ENCODE measurements at regions not wholly inside any gene's neighbourhood (a gene's known extent, or its start where the extent isn't known, plus 50 kb on each side); places are given as distances from the start of the nearest gene placed in this dataset.

GRCh38 chr3:107897471-107898061 lies 193.3 kb downstream of the CD47 start:
- Histone ChIP-seq H3K36me3 (ENCODE audit: insufficient read depth, low read length) (no peaks in the 10 kb centered on the region), H2AFZ (ENCODE audit: low read depth, low read length) (peak overlapping the region; percentile 58), H3K27me3 (ENCODE audit: insufficient read depth, low read length) (no peaks in the 10 kb centered on the region), H3K9me3 (ENCODE audit: low read length) (no peaks in the 10 kb centered on the region), H3K4me3 (ENCODE audit: low read length) (no peak overlapping the region), H3K4me1 (ENCODE audit: insufficient read depth, low read length) (peaks cover 12% of the 10 kb centered on the region)

DNA sequence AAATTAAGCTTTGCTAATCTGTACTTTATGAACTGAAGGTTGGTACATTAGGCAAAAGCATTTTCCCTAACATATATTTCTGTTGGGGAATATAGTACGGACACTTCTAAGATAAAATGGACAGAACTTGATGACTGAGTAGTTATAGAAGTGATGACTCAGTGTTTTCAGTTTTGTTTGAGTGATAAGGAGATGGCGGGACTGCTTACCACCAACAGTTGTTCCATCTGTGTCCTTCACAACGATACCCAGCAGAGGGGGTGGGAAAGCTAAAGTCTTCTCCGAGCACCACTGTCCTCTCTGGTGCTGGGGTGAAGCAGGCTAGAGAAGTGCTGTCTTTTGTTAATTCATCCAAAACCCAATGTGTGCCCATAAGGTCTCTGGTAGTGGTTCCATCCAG lies 195.8 kb downstream of the CD47 start:
- no peaks in the 10 kb centered on the region for H3K36me3 ChIP-seq (ENCODE audit: insufficient read depth, low read length)
- H3K27me3 ChIP-seq (ENCODE audit: insufficient read depth, low read length): no peaks in the 10 kb centered on the region

GRCh38 chr3:107892955-107893624 lies 197.7 kb downstream of the CD47 start:
- Histone ChIP-seq H3K4me3 (ENCODE audit: low read length) (no peak overlapping the region), H3K4me1 (ENCODE audit: insufficient read depth, low read length) (peaks cover 11% of the 10 kb centered on the region), H3K36me3 (ENCODE audit: insufficient read depth, low read length) (no peaks in the 10 kb centered on the region), H3K9me3 (ENCODE audit: low read length) (no peaks in the 10 kb centered on the region), H3K27me3 (ENCODE audit: insufficient read depth, low read length) (no peaks in the 10 kb centered on the region), H2AFZ (ENCODE audit: low read depth, low read length) (no peak overlapping the region)

More for the DNA sequence above, 195.8 kb downstream of the CD47 start:
- no peak overlapping the region for H3K4me3 ChIP-seq (ENCODE audit: low read length)
- no peak overlapping the region for H2AFZ ChIP-seq (ENCODE audit: low read depth, low read length)
- peaks cover 12% of the 10 kb centered on the region for H3K4me1 ChIP-seq (ENCODE audit: insufficient read depth, low read length)
- no peaks in the 10 kb centered on the region for H3K9me3 ChIP-seq (ENCODE audit: low read length)

- Histone ChIP-seq H3K4me1 (ENCODE audit: insufficient read depth, low read length) (no peaks in the 10 kb centered on the region), H3K4me3 (ENCODE audit: low read length) (no peak overlapping the region), H2AFZ (ENCODE audit: low read depth, low read length) (no peak overlapping the region), H3K27me3 (ENCODE audit: insufficient read depth, low read length) (no peaks in the 10 kb centered on the region), H3K36me3 (ENCODE audit: insufficient read depth, low read length) (no peaks in the 10 kb centered on the region), H3K9me3 (ENCODE audit: low read length) (no peaks in the 10 kb centered on the region)
Observed at GRCh38 chr3:107884719-107885460, 205.9 kb downstream of the CD47 start.

DNA sequence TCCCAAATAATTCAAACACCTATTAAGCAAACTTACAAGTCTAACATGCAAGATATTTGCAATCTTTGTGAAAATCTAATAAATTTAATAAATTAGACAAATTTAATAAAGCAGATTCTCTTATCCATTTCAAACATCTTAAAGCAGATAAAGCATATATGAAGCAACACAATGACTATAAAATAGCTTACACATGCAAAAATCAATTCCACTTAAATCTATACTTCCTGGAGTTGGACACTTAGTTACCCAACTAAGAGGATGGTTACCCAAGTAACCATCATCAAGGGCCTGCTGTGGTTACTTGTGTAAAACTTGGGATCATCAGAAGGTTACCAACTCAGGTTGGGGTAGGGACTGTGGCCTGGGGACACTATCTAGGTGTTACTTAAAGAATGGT lies 206.8 kb downstream of the CD47 start:
- Histone ChIP-seq H2AFZ (ENCODE audit: low read depth, low read length) (no peak overlapping the region), H3K4me1 (ENCODE audit: insufficient read depth, low read length) (no peaks in the 10 kb centered on the region), H3K9me3 (ENCODE audit: low read length) (no peaks in the 10 kb centered on the region), H3K4me3 (ENCODE audit: low read length) (no peak overlapping the region), H3K36me3 (ENCODE audit: insufficient read depth, low read length) (no peaks in the 10 kb centered on the region), H3K27me3 (ENCODE audit: insufficient read depth, low read length) (no peaks in the 10 kb centered on the region)

- H3K36me3 ChIP-seq (ENCODE audit: insufficient read depth, low read length): no peaks in the 10 kb centered on the region
- H3K4me3 ChIP-seq (ENCODE audit: low read length): no peak overlapping the region
- H3K27me3 ChIP-seq (ENCODE audit: insufficient read depth, low read length): no peaks in the 10 kb centered on the region
- H3K4me1 ChIP-seq (ENCODE audit: insufficient read depth, low read length): peaks cover 4% of the 10 kb centered on the region
- H3K9me3 ChIP-seq (ENCODE audit: low read length): no peaks in the 10 kb centered on the region
- H2AFZ ChIP-seq (ENCODE audit: low read depth, low read length): no peak overlapping the region
Observed at GRCh38 chr3:107882881-107883280, 207.9 kb downstream of the CD47 start.

DNA sequence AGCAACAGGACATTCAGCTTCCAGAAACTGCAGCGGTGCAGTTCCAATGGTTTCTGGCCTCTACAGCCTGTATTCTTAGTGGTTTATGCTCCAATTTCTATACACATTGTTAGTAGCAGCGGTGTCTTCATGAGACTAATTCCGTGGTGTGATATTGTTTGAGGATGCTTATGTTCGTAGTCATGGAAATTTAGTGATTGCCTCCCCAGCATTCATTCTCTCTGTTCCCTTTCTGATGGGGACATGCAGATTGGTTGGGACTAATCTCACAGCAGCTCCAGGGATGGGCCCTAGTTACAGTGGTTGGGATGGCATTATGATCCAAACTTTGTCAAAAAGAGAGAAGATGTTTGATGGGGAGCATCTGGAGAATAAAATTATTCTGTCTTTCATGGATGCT lies 208.6 kb downstream of the CD47 start:
- no peak overlapping the region for H3K4me3 ChIP-seq (ENCODE audit: low read length)
- no peaks in the 10 kb centered on the region for H3K27me3 ChIP-seq (ENCODE audit: insufficient read depth, low read length)
- no peaks in the 10 kb centered on the region for H3K9me3 ChIP-seq (ENCODE audit: low read length)
- H2AFZ ChIP-seq (ENCODE audit: low read depth, low read length): no peak overlapping the region
- H3K4me1 ChIP-seq (ENCODE audit: insufficient read depth, low read length): peaks cover 5% of the 10 kb centered on the region
- no peaks in the 10 kb centered on the region for H3K36me3 ChIP-seq (ENCODE audit: insufficient read depth, low read length)

GRCh38 chr3:107881509-107881908 lies 209.3 kb downstream of the CD47 start:
- Histone ChIP-seq H3K36me3 (ENCODE audit: insufficient read depth, low read length) (no peaks in the 10 kb centered on the region), H3K4me1 (ENCODE audit: insufficient read depth, low read length) (peaks cover 5% of the 10 kb centered on the region), H3K4me3 (ENCODE audit: low read length) (no peak overlapping the region), H3K9me3 (ENCODE audit: low read length) (no peaks in the 10 kb centered on the region), H3K27me3 (ENCODE audit: insufficient read depth, low read length) (no peaks in the 10 kb centered on the region), H2AFZ (ENCODE audit: low read depth, low read length) (no peak overlapping the region)

DNA sequence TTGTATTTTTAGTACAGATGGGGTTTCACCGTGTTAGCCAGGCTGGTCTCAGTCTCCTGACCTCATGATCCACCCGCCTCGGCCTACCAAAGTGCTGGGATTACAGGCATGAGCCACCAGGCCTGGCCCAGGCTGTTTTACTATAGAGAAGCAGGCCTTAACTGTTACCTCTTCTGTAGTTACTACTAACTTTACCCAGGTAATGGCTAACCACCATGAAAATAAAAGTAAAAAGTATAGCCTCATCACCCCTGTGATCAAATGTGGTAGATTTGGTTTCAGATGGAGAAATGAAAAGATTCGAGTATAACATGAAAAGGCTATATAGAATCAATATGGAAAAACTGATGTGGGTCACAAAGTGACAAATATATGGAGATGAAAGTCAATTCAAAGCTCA lies 210.1 kb downstream of the CD47 start:
- Histone ChIP-seq H3K36me3 (ENCODE audit: insufficient read depth, low read length) (no peaks in the 10 kb centered on the region), H2AFZ (ENCODE audit: low read depth, low read length) (no peak overlapping the region), H3K9me3 (ENCODE audit: low read length) (no peaks in the 10 kb centered on the region), H3K4me1 (ENCODE audit: insufficient read depth, low read length) (peaks cover 5% of the 10 kb centered on the region), H3K4me3 (ENCODE audit: low read length) (no peak overlapping the region), H3K27me3 (ENCODE audit: insufficient read depth, low read length) (no peaks in the 10 kb centered on the region)

- no peak overlapping the region for H2AFZ ChIP-seq (ENCODE audit: low read depth, low read length)
- no peaks in the 10 kb centered on the region for H3K27me3 ChIP-seq (ENCODE audit: insufficient read depth, low read length)
- H3K9me3 ChIP-seq (ENCODE audit: low read length): no peaks in the 10 kb centered on the region
- peaks cover 5% of the 10 kb centered on the region for H3K4me1 ChIP-seq (ENCODE audit: insufficient read depth, low read length)
- H3K4me3 ChIP-seq (ENCODE audit: low read length): no peak overlapping the region
- no peaks in the 10 kb centered on the region for H3K36me3 ChIP-seq (ENCODE audit: insufficient read depth, low read length)
Observed at GRCh38 chr3:107877936-107878335, 212.9 kb downstream of the CD47 start.

- Histone ChIP-seq H3K4me1 (ENCODE audit: insufficient read depth, low read length) (no peaks in the 10 kb centered on the region), H2AFZ (ENCODE audit: low read depth, low read length) (no peak overlapping the region), H3K36me3 (ENCODE audit: insufficient read depth, low read length) (no peaks in the 10 kb centered on the region), H3K9me3 (ENCODE audit: low read length) (no peaks in the 10 kb centered on the region), H3K27me3 (ENCODE audit: insufficient read depth, low read length) (no peaks in the 10 kb centered on the region), H3K4me3 (ENCODE audit: low read length) (no peak overlapping the region)
Observed at GRCh38 chr3:107870943-107871638, 219.7 kb downstream of the CD47 start.

- no peaks in the 10 kb centered on the region for H3K4me1 ChIP-seq (ENCODE audit: insufficient read depth, low read length)
- no peak overlapping the region for H3K4me3 ChIP-seq (ENCODE audit: low read length)
- no peak overlapping the region for H2AFZ ChIP-seq (ENCODE audit: low read depth, low read length)
- no peaks in the 10 kb centered on the region for H3K27me3 ChIP-seq (ENCODE audit: insufficient read depth, low read length)
- no peaks in the 10 kb centered on the region for H3K36me3 ChIP-seq (ENCODE audit: insufficient read depth, low read length)
- no peaks in the 10 kb centered on the region for H3K9me3 ChIP-seq (ENCODE audit: low read length)
Observed at GRCh38 chr3:107870096-107870495, 220.7 kb downstream of the CD47 start.

DNA sequence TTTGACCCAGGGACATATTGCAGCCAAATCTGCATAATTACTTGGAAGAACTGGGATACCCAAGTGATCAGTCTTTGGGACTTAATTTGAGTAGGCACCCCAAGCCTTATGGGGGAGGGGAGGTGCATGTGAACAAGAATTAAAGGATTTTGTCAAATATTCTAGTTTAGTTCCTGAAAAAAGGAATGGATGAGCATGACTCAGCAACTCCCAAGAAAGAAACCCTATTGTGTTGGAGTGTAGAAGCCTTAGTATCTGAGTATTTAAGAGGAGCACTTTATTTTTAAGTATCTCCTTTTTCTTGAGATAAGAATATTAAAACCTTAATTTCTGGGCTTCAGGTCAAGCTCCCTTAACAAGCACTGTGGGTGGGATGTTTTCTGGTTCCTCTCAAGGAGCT lies 222.4 kb downstream of the CD47 start:
- no peak overlapping the region for H3K4me3 ChIP-seq (ENCODE audit: low read length)
- H3K9me3 ChIP-seq (ENCODE audit: low read length): no peaks in the 10 kb centered on the region
- no peaks in the 10 kb centered on the region for H3K36me3 ChIP-seq (ENCODE audit: insufficient read depth, low read length)
- H3K27me3 ChIP-seq (ENCODE audit: insufficient read depth, low read length): no peaks in the 10 kb centered on the region
- H3K4me1 ChIP-seq (ENCODE audit: insufficient read depth, low read length): no peaks in the 10 kb centered on the region
- no peak overlapping the region for H2AFZ ChIP-seq (ENCODE audit: low read depth, low read length)
